H1 (cell line): ENCODE measurements at regions not wholly inside any gene's neighbourhood (a gene's known extent, or its start where the extent isn't known, plus 50 kb on each side); places are given as distances from the start of the nearest gene placed in this dataset.

Experiments
- E2F6 ChIP-seq: IDR thresholded peaks from 2 replicates; pipeline ENCODE4 v1.6.1; 2012; ENCODE audit warnings: inconsistent platforms
- HDAC6 ChIP-seq: IDR thresholded peaks from one replicate; pipeline ENCODE4 v1.7.1; 2012; ENCODE audit warnings: low read depth, mild to moderate bottlenecking, inconsistent platforms, low read length, moderate library complexity
- JUN ChIP-seq: IDR thresholded peaks from 2 replicates; pipeline ENCODE4 v1.6.1; 2011; ENCODE audit warnings: low read depth, mild to moderate bottlenecking, improper control_type of control experiment, low read length
- KDM5A ChIP-seq: fragments of 200-600 bp; IDR thresholded peaks from 2 replicates; pipeline ENCODE4 v1.7.1; 2012; ENCODE audit warnings: mild to moderate bottlenecking, low read length, inconsistent platforms, mixed read lengths
- POLR2A ChIP-seq, 2 experiments: IDR thresholded peaks; 1 replicate in 1 of 2; 2 replicates in 1 of 2; pipeline ENCODE4 v1.6.1; 2011; ENCODE audit warnings: low read depth in 2 of 2, low read length in 2 of 2, mild to moderate bottlenecking in 2 of 2; ENCODE audit errors: control extremely low read depth in 1 of 2
- SRF ChIP-seq: IDR thresholded peaks from 2 replicates; pipeline ENCODE4 v1.6.1; 2011; ENCODE audit warnings: mild to moderate bottlenecking, low read depth, low read length, moderate library complexity
- TAF1 ChIP-seq: IDR thresholded peaks from 2 replicates; pipeline ENCODE4 v1.6.1; 2011; ENCODE audit warnings: mild to moderate bottlenecking, low read depth, low read length
- TBP ChIP-seq: IDR thresholded peaks from 2 replicates; pipeline ENCODE4 v1.6.1; 2011; ENCODE audit warnings: low read depth, low read length, improper control_type of control experiment

DNA sequence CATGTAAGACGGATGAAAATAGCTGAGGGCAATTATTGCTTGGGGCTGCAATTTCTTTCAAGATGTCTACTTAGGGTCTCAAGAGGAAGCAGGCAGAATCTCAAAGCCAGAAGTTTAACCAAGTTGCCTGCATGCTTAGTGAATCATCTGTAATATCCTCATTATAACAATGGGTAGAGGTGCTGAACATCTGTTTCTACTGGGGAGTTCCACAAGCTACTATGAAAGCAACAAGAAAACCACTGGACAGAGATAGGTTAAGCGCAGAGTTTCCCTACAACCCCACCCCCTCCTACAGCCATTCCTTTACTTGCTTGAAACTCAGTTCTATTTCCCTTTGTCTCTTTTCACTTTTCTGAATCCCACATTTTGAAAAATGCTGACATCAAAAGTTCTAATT is 759.4 kb upstream of the GBE1 start:
- no peak for TF ChIP-seq JUN
- TF ChIP-seq SRF: no peak
- TF ChIP-seq HDAC6: no peak
- TF ChIP-seq TAF1: no peak
- no peak for TF ChIP-seq KDM5A
- no peak for TF ChIP-seq TBP
- no peak for TF ChIP-seq E2F6
- no peak for TF ChIP-seq POLR2A (IDR thresholded peaks at IDR 0.05; ENCODE audit: control extremely low read depth in 1 of 2, low read depth in 2 of 2, low read length in 2 of 2)
